Activated T-helper 2 cell treated with anti-CD3 and anti-CD28 coated beads, Interferon-gamma antibody, Interleukin-2, Interleukin-4, amounts not matched to agents 10 μg/mL and 5 μg/mL and 100 μg/mL, durations not matched to agents 14 hours and 24 hours and 36 hours (primary cell): ENCODE measurements at regions not wholly inside any gene's neighbourhood (a gene's known extent, or its start where the extent isn't known, plus 50 kb on each side); places are given as distances from the start of the nearest gene placed in this dataset.

Experiments used
- DNase-seq: peaks from one replicate; pipeline ENCODE4 v3.0.0; 2021; ENCODE audit warnings: low spot score
- H3K27ac Mint-ChIP-seq: one replicate; pipeline ENCODE4 v1.8.0; 2021; ENCODE audit warnings: mixed read lengths
- H3K27me3 Mint-ChIP-seq: one replicate; pipeline ENCODE4 v1.8.0; 2021; ENCODE audit warnings: low read depth, mixed read lengths
- H3K36me3 Mint-ChIP-seq: one replicate; pipeline ENCODE4 v1.8.0; 2021; ENCODE audit warnings: low read depth, mixed read lengths
- H3K4me1 Mint-ChIP-seq: one replicate; pipeline ENCODE4 v1.8.0; 2021; ENCODE audit warnings: low read depth, mixed read lengths
- H3K4me3 Mint-ChIP-seq: one replicate; pipeline ENCODE4 v1.8.0; 2021; ENCODE audit warnings: low read depth, mild to moderate bottlenecking, moderate library complexity, mixed read lengths
- H3K9me3 Mint-ChIP-seq: one replicate; pipeline ENCODE4 v1.8.0; 2021; ENCODE audit warnings: mixed read lengths
- intact Hi-C: fragments of 100-400 bp; cut with micrococcal nuclease; formaldehyde crosslinking; loops from one replicate; pipeline ENCODE4 v1.15.1; 2023

DNA sequence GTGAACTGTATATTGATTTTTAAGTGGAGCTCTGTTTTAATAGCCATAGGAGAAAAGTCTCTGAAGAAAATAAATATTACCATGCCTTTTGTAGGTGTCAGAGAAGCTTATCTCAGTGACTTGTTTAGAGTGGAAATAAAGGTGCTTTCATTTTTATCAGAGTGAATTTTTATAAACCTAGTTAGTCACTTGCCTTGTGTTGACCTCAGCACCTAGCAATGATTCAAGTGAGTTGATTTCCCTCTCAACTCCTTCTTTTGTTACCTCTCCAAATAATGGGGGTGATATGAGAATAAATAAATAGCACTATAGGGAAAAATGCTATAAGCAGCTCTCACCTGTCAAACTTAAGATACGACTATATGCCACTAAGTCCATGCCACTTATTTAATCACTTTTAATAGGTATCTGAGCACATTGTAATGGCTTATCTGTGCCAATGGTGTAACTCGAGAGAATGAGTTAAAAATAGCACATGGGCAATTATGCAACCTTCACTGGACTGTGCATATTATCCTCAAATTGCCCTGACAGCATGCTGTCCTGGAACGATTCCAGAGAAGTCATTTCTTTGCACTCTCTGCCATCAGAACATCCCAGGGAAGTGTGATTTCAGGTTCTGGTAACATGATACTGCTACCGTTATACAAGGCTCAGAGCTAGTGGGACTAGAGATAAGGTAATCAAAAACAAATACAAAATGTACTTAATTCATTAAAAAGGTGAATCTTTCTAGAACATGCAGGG, 290.8 kb downstream of the CCDC85A start:
- intact Hi-C loops = no loop called here
- Mint-ChIP-seq H3K36me3 (no peaks in the 10 kb centered on the region), H3K27ac (no peak overlapping the region), H3K4me1 (no peaks in the 10 kb centered on the region), H3K4me3 (no peak overlapping the region), H3K27me3 (no peaks in the 10 kb centered on the region), H3K9me3 (peaks cover 6% of the 10 kb centered on the region)
- DNase-seq = no peak

DNA sequence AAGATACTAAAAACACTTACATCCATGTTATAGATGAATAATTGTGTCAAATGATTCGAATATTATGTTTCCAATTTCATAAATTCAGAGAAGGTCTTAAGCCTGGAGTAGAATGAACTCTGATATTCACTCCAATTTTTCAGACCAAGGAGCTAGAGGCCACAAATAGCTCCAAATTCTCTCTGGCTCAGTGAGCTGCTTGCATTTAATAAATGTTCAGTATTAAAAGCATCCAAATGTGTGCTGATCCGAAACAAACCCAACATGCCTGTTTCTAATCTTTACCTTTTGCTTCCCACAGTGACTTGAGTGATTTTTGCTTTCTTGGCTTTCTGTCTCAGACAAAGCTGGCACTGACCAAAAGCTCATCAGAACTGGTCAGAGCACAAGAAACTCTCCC, 291.4 kb downstream of the CCDC85A start:
- no peak overlapping the region for H3K4me3 Mint-ChIP-seq
- no peak for DNase-seq
- peaks cover 6% of the 10 kb centered on the region for H3K9me3 Mint-ChIP-seq
- H3K36me3 Mint-ChIP-seq = no peaks in the 10 kb centered on the region
- no peaks in the 10 kb centered on the region for H3K4me1 Mint-ChIP-seq
- no peak overlapping the region for H3K27ac Mint-ChIP-seq
- intact Hi-C loops = no loop called here
- H3K27me3 Mint-ChIP-seq = no peaks in the 10 kb centered on the region

DNA sequence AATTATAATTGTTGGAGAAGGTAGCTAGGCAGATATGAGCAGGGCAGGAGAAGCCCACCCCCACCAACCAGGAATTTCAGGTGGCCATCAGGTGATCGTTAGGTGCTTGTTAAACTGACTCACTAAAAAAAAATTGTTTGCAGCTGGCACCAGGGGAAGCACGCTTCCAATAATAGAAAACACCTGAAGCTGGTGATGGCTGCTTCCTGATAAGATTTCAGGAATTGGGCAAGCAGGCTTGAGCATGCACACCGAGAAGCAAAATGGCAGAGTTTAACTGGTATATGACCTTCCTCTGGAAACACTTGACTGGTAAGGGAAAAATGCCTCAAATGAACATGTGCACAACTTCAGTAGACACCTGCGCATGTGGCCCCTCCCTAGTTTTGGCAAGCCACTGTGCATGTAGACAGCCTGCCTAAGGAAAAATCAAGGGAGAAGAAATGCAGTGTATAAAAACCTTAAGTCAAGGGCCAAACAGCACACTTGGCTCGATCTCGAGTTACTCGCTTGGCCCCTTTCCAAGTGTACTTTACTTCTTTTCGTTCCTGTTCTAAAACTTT, 292.8 kb downstream of the CCDC85A start:
- H3K9me3 Mint-ChIP-seq = peaks cover 6% of the 10 kb centered on the region
- no peak overlapping the region for H3K4me3 Mint-ChIP-seq
- no peaks in the 10 kb centered on the region for H3K27me3 Mint-ChIP-seq
- no peaks in the 10 kb centered on the region for H3K36me3 Mint-ChIP-seq
- intact Hi-C loops = no loop called here
- DNase-seq = no peak
- H3K27ac Mint-ChIP-seq = no peak overlapping the region
- no peaks in the 10 kb centered on the region for H3K4me1 Mint-ChIP-seq

DNA sequence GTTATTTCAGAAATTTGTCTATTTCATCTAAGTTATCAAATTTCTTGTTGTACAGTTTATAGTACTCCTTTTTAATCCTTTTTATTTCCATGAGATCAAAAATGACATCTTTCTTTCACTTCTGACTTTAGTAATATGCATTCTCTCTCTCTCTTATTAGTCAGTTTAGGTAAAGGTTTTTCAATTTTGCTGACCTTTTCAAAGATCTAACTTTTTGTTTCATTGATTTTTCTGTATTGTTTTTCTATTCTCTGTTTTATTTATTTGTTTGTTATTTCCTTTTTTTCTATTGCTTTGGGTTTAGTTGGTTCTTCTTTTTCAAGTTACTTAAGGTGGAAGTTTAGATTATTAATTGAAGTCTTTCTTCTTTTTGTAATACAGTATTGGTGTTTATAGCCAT, 294.2 kb downstream of the CCDC85A start:
- Mint-ChIP-seq H3K27me3 (no peaks in the 10 kb centered on the region), H3K36me3 (no peaks in the 10 kb centered on the region), H3K4me3 (no peak overlapping the region), H3K27ac (no peak overlapping the region), H3K9me3 (peaks cover 6% of the 10 kb centered on the region), H3K4me1 (no peaks in the 10 kb centered on the region)
- intact Hi-C loops = no loop called here
- no peak for DNase-seq

DNA sequence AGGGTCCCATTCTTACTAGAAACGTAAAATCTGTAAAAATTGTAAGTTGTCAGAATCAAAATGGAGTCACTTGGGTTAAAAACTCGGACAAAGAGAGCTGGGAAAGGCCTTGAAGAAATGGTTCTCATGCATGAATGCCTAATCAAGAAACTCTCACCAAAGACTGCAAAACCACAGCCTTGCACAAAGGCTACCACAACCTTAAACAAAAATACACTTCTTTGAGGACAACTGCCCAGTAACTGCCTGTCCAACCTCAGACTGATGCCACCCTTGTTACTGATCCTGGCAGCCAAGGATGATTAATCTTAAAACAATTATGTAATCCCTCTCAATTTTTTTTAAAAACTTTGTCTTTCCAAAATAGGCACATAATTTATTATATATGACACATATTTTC, 299.3 kb downstream of the CCDC85A start:
- Mint-ChIP-seq H3K4me3 (no peak overlapping the region), H3K9me3 (no peaks in the 10 kb centered on the region), H3K4me1 (no peaks in the 10 kb centered on the region), H3K27me3 (no peaks in the 10 kb centered on the region), H3K36me3 (no peaks in the 10 kb centered on the region), H3K27ac (no peak overlapping the region)
- no peak for DNase-seq
- intact Hi-C loops = no loop called here

GRCh38 chr2:56484906-56485305, 301.1 kb downstream of the CCDC85A start:
- no peak overlapping the region for H3K27ac Mint-ChIP-seq
- no peaks in the 10 kb centered on the region for H3K4me1 Mint-ChIP-seq
- peaks cover 4% of the 10 kb centered on the region for H3K9me3 Mint-ChIP-seq
- no peak overlapping the region for H3K4me3 Mint-ChIP-seq
- no peaks in the 10 kb centered on the region for H3K27me3 Mint-ChIP-seq
- DNase-seq = no peak
- no peaks in the 10 kb centered on the region for H3K36me3 Mint-ChIP-seq
- intact Hi-C loops = no loop called here

- H3K4me3 Mint-ChIP-seq = no peak overlapping the region
- H3K4me1 Mint-ChIP-seq = no peaks in the 10 kb centered on the region
- H3K9me3 Mint-ChIP-seq = peaks cover 9% of the 10 kb centered on the region
- H3K27me3 Mint-ChIP-seq = no peaks in the 10 kb centered on the region
- H3K27ac Mint-ChIP-seq = no peak overlapping the region
- intact Hi-C loops = no loop called here
- DNase-seq = no peak
- H3K36me3 Mint-ChIP-seq = no peaks in the 10 kb centered on the region
Measured at GRCh38 chr2:56500317-56500716, 316.5 kb downstream of the CCDC85A start.

DNA sequence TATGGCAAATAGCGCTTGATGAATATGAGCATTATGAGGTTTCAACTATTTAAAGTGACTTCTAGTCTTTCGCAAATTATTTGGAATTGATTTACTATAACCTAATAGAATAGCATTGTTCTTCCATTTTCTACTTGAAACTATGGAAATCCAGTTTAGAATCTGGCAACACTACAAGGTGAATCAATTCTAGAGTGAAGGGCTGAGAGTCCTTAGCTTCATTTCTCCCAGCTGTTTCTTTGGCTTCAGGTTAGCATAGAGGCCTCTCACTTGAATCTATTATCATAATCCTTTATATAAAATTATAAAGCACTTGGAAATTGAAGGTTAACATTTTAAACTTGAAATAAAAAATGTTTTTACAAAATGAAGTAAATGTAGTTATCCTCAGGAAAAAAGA, 318.8 kb downstream of the CCDC85A start:
- Mint-ChIP-seq H3K4me3 (no peak overlapping the region), H3K36me3 (no peaks in the 10 kb centered on the region), H3K27ac (no peak overlapping the region), H3K9me3 (peaks cover 12% of the 10 kb centered on the region), H3K27me3 (no peaks in the 10 kb centered on the region), H3K4me1 (no peaks in the 10 kb centered on the region)
- intact Hi-C loops = no loop called here
- no peak for DNase-seq

- H3K9me3 Mint-ChIP-seq = peaks cover 17% of the 10 kb centered on the region
- H3K4me3 Mint-ChIP-seq = no peak overlapping the region
- no peak overlapping the region for H3K27ac Mint-ChIP-seq
- no peak for DNase-seq
- intact Hi-C loops = no loop called here
- H3K36me3 Mint-ChIP-seq = no peaks in the 10 kb centered on the region
- no peaks in the 10 kb centered on the region for H3K4me1 Mint-ChIP-seq
- no peaks in the 10 kb centered on the region for H3K27me3 Mint-ChIP-seq
Measured at GRCh38 chr2:56505885-56506284, 322.1 kb downstream of the CCDC85A start.

- Mint-ChIP-seq H3K27ac (no peak overlapping the region), H3K27me3 (no peaks in the 10 kb centered on the region), H3K36me3 (no peaks in the 10 kb centered on the region), H3K4me1 (no peaks in the 10 kb centered on the region), H3K4me3 (no peak overlapping the region), H3K9me3 (peaks cover 26% of the 10 kb centered on the region)
- intact Hi-C loops = no loop called here
- no peak for DNase-seq
Measured at GRCh38 chr2:56508662-56509061, 324.9 kb downstream of the CCDC85A start.

DNA sequence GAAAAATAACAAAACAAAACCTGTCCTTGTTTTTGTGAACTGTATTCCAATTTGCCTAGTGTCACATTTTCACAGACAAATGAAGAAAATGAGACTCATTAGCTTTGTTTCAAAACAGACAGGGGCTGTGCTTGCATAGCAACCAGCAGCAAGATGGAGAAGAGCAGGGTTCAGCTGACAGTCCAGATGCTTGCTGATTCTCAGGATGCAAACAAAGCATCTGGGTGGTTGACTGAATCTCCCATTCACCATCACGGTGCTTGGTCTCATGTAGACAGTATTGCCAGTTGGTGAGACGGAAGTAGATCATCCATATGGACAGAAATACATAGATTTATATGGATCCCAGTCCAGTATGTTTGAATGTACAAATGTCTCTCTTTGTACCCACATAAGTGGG, 326.8 kb downstream of the CCDC85A start:
- H3K4me3 Mint-ChIP-seq = no peak overlapping the region
- no peak overlapping the region for H3K27ac Mint-ChIP-seq
- DNase-seq = no peak
- H3K36me3 Mint-ChIP-seq = no peaks in the 10 kb centered on the region
- H3K4me1 Mint-ChIP-seq = no peaks in the 10 kb centered on the region
- H3K9me3 Mint-ChIP-seq = peaks cover 22% of the 10 kb centered on the region
- no peaks in the 10 kb centered on the region for H3K27me3 Mint-ChIP-seq
- intact Hi-C loops = no loop called here

- no peak for DNase-seq
- Mint-ChIP-seq H3K36me3 (no peaks in the 10 kb centered on the region), H3K4me1 (no peaks in the 10 kb centered on the region), H3K4me3 (no peak overlapping the region), H3K27me3 (no peaks in the 10 kb centered on the region), H3K27ac (no peak overlapping the region), H3K9me3 (peaks cover 8% of the 10 kb centered on the region)
- intact Hi-C loops = no loop called here
Measured at GRCh38 chr2:56515399-56515798, 331.6 kb downstream of the CCDC85A start.

DNA sequence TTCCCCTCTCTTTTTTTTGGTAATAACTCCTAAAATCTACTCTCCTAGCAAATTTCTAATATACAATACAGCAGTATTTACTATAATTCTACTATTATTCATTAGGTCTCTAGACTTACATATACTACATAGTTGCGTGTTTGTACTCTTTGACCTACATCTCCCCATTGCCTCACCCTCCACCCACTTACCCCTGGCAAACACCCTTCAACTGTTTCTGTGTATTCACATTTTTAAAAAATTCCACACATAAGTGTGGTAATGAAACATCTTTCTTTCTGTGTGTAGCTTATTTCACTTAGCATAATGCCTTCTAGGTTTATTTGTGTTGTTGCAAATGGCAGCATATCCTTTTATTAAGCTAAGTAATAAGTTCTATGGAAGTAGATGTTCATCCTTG, 336.0 kb downstream of the CCDC85A start:
- H3K36me3 Mint-ChIP-seq = no peaks in the 10 kb centered on the region
- no peaks in the 10 kb centered on the region for H3K27me3 Mint-ChIP-seq
- H3K9me3 Mint-ChIP-seq = peaks cover 4% of the 10 kb centered on the region

More for the DNA sequence above, 336.0 kb downstream of the CCDC85A start:
- no peak overlapping the region for H3K27ac Mint-ChIP-seq
- no peak for DNase-seq
- H3K4me1 Mint-ChIP-seq = no peaks in the 10 kb centered on the region
- no peak overlapping the region for H3K4me3 Mint-ChIP-seq
- intact Hi-C loops = no loop called here
